Neural progenitor cell (in vitro differentiated cells): ENCODE measurements at regions not wholly inside any gene's neighbourhood (a gene's known extent, or its start where the extent isn't known, plus 50 kb on each side); places are given as distances from the start of the nearest gene placed in this dataset.

Source experiments
- EZH2 ChIP-seq: fragments of 200-600 bp; sonication (generic); IDR thresholded peaks from 2 replicates; pipeline ENCODE4 v1.6.1; 2017; ENCODE audit warnings: antibody characterized with exemption, mild to moderate bottlenecking, moderate library complexity
- EZH2phosphoT487 ChIP-seq: fragments of 200-600 bp; sonication (generic); IDR thresholded peaks from 2 replicates; pipeline ENCODE4 v1.6.1; 2017; ENCODE audit warnings: antibody characterized with exemption
- TF ChIP-seq, protein P1 (sequence below): fragments of 200-600 bp; sonication (generic); IDR thresholded peaks from 2 replicates; pipeline ENCODE4 v1.5.1; 2017; ENCODE audit warnings: antibody characterized with exemption, mild to moderate bottlenecking

DNA sequence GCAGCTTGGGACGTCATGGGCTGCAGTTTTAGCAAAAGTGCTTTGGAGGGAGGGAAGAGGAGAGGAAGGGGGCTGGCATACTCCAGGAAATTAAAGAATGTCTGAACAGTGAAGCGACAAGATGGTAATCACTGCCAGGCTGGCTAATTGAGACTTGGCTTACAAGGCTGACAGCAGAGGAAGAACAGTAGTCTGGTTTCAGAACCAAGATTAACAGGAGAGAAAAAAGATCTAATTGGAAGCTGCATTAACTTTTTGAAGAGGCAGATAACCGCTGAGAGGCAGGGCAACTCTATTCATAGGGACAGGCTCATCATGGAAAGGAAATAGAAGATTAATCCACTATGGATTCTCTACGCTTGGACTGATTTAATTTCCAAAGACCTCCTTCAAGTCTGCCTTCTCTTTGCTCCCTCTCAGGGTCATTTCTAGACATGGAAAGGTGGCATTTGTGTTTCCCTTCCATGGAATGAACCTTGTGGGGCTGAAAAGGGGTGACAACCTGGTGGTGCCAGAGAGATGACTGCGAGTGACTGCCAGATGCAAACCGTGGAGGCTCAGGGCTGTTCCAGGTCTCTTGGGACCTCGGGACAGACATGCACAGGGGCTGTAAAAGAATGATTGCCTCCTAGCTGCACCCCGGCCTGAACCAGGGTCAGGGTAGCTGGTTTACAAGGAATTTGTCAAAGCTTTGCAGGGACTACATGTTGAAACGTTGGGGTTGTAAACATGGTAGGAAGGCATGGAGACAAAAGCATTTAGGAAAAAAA lies 210.2 kb upstream of the NPY start:
- TF ChIP-seq, protein P1, sequence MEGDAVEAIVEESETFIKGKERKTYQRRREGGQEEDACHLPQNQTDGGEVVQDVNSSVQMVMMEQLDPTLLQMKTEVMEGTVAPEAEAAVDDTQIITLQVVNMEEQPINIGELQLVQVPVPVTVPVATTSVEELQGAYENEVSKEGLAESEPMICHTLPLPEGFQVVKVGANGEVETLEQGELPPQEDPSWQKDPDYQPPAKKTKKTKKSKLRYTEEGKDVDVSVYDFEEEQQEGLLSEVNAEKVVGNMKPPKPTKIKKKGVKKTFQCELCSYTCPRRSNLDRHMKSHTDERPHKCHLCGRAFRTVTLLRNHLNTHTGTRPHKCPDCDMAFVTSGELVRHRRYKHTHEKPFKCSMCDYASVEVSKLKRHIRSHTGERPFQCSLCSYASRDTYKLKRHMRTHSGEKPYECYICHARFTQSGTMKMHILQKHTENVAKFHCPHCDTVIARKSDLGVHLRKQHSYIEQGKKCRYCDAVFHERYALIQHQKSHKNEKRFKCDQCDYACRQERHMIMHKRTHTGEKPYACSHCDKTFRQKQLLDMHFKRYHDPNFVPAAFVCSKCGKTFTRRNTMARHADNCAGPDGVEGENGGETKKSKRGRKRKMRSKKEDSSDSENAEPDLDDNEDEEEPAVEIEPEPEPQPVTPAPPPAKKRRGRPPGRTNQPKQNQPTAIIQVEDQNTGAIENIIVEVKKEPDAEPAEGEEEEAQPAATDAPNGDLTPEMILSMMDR = no peak
- no peak for TF ChIP-seq EZH2
- TF ChIP-seq EZH2phosphoT487 = no peak
